HG02798 (cell line): ENCODE measurements at regions not wholly inside any gene's neighbourhood (a gene's known extent, or its start where the extent isn't known, plus 50 kb on each side); places are given as distances from the start of the nearest gene placed in this dataset.
"Not testable (repeated sequence)": the region's sequence is repeated elsewhere in the genome, so short reads cannot be mapped to it uniquely, and the experiment has no call there.

ENCODE experiments used
- ATAC-seq: cut with Tn5 transposase; IDR thresholded peaks from one replicate; pipeline ENCODE4 v1.9.1; 2021; ENCODE audit warnings: mild to moderate bottlenecking; ENCODE audit not compliant: unreplicated experiment, poor library complexity

DNA sequence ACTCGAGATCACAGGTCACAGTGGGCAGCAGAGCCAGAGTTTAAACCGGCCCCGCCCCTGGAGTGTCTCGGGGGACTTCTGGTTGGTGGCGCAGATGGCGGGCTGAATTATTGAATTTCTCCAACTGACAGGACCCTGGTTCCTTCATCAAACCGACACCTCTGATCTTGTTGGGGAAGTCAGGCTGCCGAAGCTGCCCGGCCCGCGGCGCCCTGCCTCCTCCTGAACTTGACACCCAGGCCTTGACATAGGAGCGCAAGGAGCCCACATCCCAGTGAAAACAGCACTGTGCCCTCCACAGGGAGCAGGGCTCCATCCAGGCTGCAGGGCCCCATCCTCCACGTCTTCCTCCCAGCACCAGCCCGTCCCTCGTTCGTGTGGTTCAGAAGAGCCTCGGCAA lies 105.2 kb downstream of the OLFM1 start:
- ATAC-seq, result no peak

DNA sequence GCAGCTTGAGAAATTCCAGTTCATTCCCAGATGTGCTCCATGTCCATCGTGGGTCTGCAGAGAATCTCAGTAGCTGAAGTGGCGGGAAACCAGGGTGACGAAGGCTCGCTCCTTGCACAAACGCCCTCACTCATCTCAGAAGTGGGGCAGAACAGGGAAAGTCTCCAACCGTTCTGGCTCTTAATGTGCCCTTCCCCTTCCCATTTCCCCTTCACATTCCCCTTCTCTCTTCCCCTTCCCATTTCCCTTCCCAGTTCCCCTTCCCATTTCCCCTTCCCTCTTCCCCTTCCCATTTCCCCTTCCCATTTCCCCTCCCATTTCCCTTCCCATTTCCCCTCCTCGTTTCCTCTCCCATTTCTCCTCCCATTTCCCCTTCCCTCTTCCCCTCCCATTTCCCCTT lies 108.5 kb downstream of the OLFM1 start:
- ATAC-seq, result not testable (repeated sequence)

DNA sequence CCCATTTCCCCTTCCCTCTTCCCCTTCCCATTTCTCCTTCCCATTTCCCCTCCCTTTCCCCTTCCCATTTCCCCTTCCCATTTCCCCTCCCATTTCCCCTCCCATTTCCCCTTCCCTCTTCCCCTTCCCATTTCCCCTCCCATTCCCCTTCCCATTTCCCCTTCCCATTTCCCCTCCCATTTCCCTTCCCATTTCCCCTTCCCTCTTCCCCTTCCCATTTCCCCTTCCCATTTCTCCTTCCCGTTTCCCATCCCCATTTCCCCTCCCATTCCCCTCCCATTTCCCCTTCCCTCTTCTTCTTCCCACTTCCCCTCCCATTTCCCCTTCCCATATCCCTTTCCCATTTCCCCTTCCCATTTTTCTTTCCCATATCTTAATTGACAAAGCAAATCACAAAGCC lies 109.0 kb downstream of the OLFM1 start:
- no peak for ATAC-seq

DNA sequence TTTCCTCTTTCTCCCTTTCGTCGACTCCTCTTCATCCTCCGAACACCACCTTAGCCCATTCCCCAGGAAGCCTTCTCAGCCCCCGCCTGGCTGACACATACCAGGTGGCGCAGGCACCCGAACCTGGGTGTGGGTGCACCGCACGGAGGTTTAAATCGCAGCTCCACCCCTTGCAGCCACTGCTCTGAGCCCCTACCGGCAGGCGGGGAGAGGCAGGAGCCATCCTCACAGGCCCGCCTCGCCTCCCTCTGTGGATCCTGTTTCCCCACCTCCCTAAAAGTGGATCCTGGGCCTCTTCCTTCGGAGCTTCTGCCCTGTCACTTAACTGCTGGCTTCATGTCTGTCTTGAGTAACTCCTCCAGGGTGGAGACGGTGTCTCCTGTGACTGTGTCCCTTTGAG lies 110.7 kb downstream of the OLFM1 start:
- ATAC-seq, result no peak

DNA sequence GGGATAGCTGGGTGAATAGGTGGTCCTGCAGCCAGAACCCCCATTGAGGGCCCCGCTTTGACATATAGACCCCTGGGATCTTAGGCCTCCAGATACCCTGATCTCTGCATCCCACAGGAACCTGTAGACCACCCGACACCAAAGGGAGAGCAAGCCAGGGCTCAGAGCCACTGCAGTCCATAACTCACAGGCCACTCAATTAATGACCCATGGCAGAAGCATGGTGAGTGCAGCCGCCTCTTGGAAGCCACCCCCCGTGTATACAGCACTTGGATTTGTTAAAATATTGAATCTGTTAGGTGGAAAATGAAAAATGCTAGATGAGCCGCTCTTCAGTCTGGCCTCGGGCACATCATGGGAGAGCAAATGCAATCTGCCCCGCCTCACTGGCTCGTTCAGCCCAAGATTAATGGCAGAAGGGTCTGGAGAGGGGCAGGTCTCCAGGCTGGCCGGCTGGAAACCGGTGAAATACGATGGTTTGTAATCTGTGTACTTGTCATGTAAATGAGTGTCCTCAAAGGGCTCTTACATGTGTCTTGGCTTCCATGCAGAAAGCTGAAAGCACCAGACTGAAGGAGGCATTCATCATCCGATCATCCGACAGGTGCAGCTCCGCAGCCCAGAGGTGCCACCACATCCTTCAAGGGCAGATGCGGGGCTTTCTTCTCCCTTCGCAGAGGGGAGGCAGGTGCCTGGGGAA lies 111.3 kb downstream of the OLFM1 start:
- ATAC-seq, result no peak

DNA sequence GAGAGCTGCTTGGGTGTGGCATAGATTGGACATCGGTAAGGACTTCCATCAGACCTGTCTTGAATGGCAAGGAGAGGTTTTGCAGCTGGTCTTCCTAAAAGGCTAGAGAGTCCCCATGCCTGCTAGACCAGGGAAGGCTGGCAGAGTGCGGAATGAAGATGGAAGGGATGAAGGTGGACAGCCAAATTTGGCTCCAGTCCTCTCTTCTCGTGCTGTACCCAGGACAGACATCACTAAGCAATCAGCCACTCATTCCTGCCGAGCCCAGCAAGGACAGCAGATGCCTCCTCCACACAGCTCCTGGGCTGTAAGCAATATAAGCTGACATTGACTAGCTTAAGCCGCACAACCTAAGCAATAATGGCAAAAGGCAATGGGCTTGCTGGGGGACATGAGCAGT lies 112.0 kb downstream of the OLFM1 start:
- ATAC-seq, result no peak

DNA sequence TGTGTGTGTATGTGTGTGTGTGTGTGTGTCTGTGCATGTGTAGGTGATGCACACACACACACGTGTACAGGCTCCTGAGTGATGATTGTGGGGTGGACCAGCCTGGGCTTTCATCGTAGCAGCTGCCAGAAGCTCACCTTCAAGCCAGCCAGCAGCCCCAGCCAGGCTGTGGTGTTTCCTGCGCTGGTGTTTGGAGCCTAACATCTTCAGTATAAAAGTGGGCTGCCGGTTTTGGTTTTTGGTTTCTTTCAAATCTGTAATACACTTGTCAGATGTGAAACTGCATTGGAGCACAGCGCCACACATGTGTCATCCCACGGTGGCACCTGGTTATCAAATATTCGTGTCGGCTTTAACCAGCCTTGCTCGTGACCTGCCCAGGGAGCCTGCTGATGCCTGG lies 114.2 kb downstream of the OLFM1 start:
- no peak for ATAC-seq

DNA sequence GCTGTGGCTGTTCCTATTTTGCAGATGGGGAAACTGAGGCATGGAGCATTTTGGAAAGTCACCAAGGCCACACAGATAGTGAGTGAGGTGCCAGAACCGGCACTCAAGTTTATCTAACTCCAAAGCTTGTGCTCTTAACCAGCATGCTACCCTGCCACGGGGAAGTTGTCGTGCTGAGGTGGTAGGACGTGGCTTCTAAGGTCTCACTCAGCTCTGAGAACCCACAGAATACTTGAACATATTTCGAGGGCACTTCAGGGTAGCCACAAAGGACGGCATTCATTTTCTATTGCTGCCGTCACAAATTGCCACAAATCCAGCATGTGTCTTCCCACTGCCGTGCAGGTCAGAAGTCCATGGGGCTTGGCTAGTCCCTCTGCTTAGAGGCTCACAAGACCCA lies 116.7 kb downstream of the OLFM1 start:
- ATAC-seq, result no peak

DNA sequence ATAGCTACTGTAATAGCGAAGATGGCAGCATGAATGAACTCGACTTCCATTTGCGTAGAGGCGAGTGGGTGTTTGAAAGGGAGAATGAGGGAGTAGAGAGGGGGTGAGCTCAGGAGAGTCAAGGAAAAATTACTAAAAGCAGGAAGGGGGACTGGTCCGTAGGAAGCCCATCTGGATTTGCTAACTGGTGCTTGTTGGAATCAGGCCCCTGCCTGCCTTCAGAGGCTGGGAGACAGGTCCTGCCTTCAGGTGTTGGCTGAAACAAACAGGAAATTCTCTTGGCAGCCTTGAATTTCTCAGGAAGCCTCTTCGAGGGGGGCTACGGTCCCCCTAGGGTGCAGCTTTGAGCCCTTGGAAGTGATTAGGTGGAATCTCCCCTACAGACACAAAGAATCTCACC lies 121.7 kb downstream of the OLFM1 start:
- no peak for ATAC-seq

DNA sequence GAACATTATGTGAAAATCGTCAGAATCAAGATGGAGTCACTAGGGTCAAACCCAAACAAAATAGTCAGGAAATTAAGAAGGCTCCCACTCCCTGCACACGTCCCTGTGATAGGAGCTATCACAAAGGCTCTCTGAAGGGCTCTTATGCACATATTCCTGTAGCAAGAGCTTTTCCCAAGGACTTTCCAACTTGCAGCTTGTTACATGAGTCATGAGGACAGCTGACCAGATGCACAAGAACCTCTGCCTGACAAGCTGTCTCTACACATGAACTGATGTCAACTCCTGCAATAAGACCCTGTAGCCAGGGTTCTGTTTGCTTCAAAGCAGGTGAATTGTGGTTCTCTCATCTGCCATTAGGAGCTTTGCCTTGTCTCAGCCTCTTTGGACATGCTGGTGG lies 122.4 kb downstream of the OLFM1 start:
- no peak for ATAC-seq

DNA sequence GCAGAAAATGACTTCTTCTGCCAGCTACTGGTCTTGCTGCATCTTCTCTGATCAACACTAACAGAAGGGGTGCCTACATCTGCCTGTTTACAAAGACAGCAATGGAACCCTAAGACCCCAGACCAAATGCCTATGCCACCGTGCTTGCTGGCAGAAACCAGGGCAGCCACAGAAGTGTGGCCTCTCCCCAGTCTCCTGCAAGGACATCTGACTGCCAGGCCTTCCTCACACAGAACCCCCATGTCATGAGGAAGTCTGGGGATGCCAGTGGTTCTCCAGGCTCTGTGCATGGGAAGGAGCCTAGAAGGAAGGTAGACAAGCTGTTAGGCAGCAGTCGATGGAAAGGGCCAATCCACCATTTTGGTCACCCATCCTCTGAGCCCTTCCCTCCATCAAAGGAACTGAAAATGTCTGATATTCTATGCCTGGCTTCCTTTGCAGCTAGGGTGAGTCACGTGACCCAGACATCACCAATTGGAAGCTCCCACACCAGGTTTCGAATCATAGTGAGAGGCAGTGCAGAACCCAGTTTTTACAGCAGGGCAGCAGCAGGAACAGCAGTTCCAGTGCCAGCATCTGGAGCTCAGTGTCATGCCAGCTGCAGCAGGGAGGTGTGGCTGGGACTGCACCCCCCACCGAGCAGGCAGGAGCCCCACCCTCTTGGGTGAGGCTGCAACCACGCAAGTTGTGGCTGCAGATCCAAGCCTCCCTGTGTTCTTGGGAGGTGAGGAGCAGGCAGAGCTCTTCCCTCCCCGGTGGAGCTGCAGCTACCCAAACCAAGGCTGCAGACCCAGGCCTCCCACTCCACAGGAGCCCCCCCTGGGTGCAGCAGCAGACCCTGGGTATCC lies 123.4 kb downstream of the OLFM1 start:
- no peak for ATAC-seq

DNA sequence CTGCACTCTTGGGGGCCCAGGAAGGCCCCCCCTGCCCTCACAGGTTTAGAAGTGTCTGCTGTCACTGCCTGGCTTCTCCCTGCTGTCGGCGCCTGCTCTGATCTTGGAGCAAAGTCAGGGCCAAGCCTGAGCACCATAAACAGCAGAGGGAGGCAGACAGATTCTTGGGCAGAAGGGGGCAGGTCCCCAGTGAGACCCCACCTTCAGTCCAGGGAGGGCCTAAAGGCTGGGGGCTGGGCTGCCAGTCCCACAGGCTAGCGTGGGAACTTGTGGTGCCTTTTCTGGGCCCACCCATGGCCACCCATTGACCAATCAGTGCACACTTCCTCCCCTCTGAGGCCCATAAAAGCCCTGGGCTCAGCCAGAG lies 124.0 kb downstream of the OLFM1 start:
- ATAC-seq, result no peak

DNA sequence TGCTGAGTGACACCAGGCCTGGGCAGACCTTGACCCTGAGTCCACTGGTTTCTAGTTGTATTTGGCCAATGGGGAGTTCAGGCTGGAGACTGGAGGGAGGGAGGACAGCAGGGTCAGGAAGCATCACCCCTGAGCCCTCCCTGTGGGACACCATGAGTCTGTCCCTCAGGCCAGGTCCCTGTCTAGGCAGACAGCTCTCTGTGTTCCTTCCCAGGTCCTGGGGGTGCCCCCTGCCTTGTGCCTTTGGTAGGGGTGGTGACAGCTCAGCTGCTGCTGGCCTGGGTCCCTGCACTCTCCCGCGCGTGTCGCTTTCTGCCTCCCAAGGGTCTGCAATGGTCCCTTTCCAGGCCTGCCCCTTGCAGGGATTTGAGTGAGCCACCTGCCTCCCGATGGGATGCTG lies 125.5 kb downstream of the OLFM1 start:
- no peak for ATAC-seq

DNA sequence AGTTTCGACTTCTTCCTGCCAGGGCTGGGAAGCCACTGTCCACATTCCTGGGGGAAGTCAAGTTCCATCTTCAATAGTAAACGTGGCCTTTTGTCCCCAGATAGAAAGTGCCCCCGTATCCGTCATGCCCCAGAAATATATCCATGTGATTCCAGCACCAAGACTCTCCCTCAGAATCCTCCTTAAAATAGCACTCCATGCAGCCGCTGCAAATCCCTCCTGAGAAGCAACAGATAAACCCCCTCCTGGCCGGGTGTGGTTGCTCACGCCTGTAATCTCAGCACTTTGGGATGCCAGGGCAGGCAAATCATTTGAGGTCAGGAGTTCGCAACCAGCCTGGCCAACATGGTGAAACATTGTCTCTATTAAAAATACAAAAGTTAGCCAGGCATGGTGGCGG lies 126.1 kb downstream of the OLFM1 start:
- ATAC-seq, result no peak

DNA sequence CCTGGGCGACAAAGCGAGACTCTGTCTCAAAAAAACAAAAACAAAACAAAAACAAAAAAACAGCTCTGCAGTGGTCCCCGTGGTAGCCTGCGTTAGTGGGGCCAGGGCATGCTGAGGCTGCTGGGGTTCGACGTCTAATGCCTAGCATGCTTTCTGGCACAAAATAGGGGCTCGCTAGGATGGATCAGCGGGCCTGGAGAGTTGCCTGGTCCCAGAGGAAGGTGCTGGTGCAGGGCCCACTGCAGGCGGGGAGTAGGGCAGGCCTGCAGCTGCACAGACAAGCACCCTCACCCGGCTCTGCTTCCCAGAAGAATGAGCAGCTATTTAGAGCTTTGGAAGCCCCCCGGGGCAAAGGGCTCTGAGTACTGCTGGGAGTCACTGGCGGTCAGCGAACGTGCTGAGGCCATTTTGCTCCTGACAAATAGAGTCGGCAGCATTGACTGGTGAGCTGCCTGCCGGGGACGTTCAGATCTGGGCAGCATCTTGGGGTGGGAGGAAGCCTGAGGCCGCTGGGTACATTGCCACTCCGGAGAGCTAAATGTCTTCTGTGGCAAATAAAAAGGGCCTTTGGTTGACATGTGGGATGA lies 126.7 kb downstream of the OLFM1 start:
- no peak for ATAC-seq

DNA sequence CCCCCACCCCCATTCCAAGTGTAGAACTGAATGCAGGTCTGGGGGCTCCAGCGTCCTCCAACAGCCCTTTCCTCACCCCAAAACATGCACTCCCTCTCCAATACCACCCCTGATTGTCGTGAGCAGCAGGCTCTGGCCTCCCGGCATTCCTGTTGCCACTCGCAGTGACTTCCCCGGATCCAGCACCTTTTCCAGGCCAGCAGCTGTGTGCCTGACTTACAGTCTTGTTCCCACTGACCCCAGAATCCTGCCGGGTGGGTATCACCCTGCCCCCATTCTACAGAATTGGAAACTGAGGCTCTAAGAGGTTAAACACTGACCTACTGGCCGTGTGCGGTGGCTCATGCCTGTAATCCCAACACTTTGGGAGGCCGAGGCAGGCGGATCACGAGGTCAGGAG lies 127.2 kb downstream of the OLFM1 start:
- no peak for ATAC-seq

DNA sequence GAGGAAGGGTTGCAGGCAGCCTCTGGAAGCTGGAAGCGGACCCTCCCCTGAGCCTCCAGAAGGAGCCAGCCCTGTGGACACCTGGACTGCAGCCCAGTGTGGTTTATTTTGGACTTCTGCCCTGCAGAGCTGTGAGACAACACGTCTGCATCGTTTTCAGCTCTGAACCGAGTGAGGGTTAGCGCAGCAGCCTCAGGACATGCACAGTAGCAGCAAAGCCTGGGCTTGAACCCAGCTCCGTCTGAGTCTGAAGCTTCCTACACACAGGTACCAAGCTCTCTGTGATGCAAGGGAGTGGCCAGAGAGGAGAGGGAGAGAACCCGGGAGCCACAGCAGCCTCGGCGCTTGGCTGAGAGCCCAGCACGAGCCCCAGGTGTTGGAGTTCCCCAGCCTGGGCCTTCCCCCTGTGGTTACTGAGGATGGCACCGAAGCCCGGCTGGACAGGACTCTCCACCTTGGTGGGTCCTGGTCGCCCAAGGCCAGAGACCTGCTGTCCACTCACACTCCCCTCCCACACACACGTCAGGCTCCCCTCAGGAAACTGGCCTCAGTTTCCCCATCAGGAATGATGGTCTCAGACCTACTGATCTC lies 128.2 kb downstream of the OLFM1 start:
- ATAC-seq, result no peak

DNA sequence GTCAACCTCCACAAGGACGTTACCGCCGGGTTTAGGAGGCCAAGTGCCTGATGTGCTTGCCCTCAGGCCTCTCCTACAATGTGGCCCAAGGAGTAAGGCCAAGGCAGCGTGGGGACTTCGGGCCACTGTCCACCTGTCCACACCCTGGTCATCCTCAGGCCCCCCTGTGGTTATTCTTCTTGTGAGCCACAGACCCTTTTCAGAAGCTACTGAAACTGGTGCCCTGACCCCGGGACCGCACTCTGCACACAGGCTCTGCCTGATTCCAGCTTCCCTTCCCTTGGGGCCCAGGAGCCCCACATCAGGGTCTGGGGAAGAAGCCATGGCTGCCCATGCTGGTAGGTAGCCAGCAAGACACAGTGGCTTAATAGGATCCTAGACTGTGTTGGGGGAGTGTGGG lies 128.8 kb downstream of the OLFM1 start:
- no peak for ATAC-seq

DNA sequence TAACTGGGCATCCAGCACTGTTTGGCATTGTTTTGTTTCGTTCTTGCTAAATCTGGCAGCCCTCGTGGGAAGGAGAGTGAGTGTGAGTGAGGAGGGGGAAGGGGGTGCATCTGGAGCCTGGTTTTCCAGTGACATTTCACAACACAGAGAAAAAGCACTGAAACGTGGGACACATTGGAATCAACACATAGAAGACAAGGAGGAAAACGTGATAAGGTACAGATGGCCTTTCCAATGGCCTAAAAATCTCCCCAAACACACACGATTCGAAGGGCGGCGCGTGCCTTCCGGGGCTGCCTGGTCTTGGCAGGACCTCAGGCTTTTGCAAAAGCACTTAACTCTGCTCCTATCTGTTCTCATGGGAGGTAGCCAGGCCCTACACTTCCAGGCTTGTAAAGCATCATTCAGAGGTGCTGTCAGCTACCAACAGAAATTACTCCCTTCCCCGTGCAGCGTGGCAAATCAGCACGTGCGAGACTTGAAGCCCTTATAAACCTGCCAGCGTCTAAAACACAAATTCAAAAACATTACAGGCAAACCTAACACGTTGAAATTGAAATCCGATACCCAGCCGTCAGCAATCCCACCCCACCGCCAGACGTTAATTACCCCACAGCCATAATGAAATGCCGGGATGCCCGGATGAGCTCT lies 129.4 kb downstream of the OLFM1 start:
- ATAC-seq, result no peak

DNA sequence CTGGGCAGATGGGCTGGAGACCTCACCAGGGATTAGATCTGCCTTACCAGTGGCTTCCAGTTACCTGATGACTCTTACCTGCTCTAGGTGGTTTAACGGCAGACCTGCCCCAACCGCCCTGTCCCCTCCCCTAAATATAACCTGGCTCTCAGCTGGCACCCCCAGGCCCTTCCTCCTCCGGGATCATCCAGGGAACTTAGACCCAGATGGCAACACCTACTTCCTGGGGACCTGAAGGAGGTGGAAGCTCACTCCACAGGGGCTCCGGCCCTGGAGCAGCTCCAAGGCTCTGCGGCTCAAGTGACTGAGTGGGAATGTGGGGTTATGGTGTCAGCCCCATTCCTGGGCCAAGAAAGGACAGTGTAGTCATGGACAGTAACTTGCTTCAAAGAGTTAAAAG lies 130.4 kb downstream of the OLFM1 start:
- ATAC-seq, result no peak
